Middle frontal gyrus (tissue), 1 donor: ENCODE measurements at regions not wholly inside any gene's neighbourhood (a gene's known extent, or its start where the extent isn't known, plus 50 kb on each side); places are given as distances from the start of the nearest gene placed in this dataset.

ENCODE experiments used
- DNase-seq: peaks from one replicate; pipeline ENCODE4 v3.0.0-alpha.2; 2015; ENCODE audit warnings: low spot score; ENCODE audit errors: extremely low spot score

GRCh38 chr5:39523821-39524220 is 99.0 kb upstream of the DAB2 start:
- DNase-seq = no peak

- no peak for DNase-seq
Measured at GRCh38 chr5:39521940-39522590, 97.3 kb upstream of the DAB2 start.

DNA sequence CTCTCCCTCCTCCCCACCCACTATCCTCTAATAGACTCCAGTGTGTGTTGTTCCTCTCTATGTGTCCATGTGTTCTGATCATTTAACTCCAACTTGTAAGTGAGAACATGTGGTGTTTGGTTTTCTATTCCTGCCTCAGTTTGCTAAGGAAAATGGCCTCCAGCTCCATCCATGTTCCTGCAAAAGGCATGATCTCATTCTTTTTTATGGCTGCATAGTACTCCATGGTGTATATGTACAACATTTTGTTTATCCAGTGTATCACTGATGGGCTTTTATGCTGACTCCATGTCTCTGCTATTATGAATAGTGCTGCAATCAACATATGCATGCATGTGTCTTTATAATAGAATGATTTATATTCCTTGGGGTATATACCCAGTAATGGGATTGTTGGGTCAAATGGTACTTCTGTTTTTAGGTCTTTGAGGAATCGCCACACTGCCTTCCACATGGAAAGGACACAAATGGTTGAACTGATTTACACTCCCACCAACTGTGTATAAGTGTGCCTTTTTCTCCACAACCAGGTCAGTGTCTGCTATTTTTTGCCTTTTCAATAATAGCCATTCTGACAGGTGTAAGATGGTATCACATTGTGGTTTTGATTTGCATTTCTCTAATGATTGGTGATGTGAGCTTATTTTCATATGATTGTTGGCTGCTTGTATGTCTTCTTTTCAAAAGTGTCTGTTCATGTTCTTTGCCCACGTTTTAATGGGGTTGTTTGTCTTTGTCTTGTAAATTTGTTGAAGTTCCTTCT is 96.5 kb upstream of the DAB2 start:
- no peak for DNase-seq

- DNase-seq = no peak
Measured at GRCh38 chr5:39520232-39520572, 95.4 kb upstream of the DAB2 start.

GRCh38 chr5:39519566-39520231 is 94.9 kb upstream of the DAB2 start:
- no peak for DNase-seq

GRCh38 chr5:39519079-39519478 is 94.3 kb upstream of the DAB2 start:
- no peak for DNase-seq

- no peak for DNase-seq
Measured at GRCh38 chr5:39518516-39518915, 93.7 kb upstream of the DAB2 start.

GRCh38 chr5:39517800-39518199 is 93.0 kb upstream of the DAB2 start:
- DNase-seq = no peak

DNA sequence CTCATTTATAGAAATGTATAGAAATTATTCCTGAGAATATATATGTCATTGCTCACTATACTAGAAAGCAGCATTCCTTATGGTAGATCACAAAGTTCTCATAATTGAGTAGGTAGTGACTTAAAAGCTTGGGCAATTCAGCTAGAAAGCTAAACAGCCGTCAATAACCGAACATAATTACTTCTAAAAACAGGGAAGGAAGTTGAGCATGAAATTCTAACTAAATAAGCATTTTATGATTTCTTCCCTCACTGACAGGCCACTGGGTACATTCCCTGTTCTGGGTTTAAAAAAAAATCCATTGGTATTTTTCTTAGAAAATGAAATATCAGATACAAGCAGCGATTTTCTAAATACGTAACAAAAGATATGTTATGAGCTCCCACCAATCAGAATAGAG is 91.1 kb upstream of the DAB2 start:
- DNase-seq = no peak

DNA sequence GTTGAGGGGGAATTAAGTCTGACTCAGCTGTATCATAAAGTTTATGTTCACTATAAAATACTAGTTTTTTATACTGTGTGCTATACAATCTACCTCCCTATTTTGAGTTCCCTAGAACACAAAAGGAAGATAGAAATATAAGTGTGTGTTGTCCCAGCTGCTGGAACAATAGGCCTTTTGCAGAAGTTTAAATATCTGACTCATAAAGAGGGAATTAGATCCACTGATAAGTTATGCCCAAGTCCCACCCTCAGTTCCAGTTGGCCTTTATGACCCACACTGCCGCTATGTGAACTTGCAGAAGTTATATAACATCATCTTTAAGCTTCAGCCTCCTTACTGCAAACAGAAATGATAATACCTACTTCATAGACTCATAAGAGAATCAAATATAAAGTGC is 88.5 kb upstream of the DAB2 start:
- no peak for DNase-seq

DNA sequence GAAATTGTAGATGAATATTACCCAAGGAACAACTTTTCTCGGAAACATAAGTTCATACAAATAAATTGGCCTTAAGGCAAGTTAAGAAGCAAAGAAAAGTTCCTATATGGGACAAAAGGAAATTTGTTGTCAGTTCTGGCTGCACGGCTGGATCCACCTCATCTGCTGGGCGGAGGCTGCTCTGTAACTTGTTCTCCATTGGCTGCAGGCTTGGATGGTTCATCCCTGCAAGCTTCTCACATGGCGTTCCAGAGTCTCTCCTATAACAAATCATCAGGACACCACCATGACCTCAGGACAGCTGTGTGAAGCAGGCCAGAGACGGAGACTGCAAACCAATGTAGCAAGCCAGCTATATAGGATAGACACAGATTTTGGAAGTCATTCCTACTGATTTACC is 81.4 kb upstream of the DAB2 start:
- DNase-seq = no peak

- DNase-seq = no peak
Measured at GRCh38 chr5:39505791-39506190, 81.0 kb upstream of the DAB2 start.

GRCh38 chr5:39505363-39505762 is 80.6 kb upstream of the DAB2 start:
- no peak for DNase-seq

- DNase-seq = no peak
Measured at GRCh38 chr5:39503155-39503554, 78.4 kb upstream of the DAB2 start.

- DNase-seq = no peak
Measured at GRCh38 chr5:39502704-39503103, 77.9 kb upstream of the DAB2 start.

GRCh38 chr5:39501397-39501796 is 76.6 kb upstream of the DAB2 start:
- no peak for DNase-seq

DNA sequence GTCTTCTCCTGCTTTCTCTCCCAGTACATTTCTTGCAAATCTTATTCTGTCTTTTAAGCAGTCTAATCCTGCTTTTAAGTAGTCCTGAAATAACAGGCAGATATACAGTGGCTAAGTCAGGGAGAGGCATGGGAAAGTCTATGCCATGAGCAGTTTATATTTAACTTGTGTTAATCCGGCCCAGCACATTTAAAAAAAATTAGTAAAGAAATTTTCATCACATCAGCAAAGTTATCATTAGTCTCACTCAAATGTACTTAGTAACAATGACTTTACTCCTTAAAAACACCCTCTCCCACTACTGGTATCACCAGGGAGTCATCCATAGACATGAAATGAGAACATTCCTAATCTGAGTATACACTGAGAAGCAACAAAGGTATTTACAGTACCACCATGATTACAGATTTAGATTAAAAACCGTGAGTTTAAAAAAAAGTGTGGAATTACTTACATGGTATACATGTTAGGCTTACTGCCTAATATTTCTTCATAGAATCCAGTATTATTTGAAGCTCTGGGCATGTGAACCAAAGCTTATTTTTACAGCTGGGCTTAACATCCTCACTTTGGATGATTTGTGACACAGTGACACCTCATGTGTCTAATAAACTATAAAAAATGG is 75.9 kb upstream of the DAB2 start:
- no peak for DNase-seq

DNA sequence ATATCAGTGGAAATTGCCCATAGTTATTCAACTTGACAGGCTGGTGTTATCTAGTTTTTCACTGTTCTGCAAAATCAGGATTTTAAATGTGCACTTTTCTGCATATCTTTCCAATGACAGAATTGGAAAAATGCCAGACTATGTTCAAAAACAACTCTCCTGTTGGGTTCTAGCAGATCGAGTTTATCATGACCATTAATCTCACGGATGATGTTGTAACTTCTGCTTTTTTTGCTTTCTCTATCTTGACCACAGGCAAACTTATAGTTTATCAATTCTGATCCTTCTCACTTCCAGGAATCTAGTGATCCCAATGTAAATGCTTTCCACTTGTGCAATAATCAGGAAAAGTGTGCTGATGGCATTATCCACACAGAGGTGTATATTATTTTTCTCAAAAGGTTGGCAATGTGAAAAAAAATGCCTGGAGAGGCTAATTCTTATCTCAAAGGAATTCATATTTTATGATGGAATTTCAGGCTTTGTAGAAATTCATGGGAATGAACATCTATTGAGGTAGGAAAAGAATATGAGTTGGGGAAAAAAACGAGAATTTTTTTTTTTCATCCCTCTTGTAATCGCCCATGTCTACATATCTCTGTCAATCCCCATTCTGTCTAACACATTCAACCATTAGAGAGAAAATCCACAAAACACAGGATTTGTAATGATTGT is 73.6 kb upstream of the DAB2 start:
- DNase-seq = no peak

- DNase-seq = no peak
Measured at GRCh38 chr5:39497322-39497721, 72.5 kb upstream of the DAB2 start.

DNA sequence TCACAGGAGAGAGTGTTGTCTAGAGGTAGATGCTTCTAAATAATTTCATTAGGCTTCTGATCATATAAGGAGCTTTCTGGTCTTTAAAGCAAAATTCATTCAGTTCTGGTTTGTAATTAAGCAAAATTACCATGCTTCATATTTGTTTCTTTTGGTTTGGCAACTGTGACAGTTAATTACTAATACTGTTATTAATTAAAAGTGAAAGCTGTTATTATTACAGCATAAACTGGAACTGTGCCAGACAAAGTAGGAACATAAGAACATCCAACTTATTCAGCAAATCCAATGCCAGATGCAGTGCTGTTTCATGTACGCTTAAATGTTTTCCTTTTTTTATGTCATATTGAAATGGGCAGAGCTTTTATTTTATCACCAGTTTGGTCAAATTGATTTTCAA is 70.4 kb upstream of the DAB2 start:
- no peak for DNase-seq

- no peak for DNase-seq
Measured at GRCh38 chr5:39494534-39494933, 69.8 kb upstream of the DAB2 start.

GRCh38 chr5:39494107-39494510 is 69.3 kb upstream of the DAB2 start:
- DNase-seq = no peak
